22Rv1 (cell line): ENCODE measurements at regions not wholly inside any gene's neighbourhood (a gene's known extent, or its start where the extent isn't known, plus 50 kb on each side); places are given as distances from the start of the nearest gene placed in this dataset.

Experiments used
- ZFX ChIP-seq: fragments of 450-650 bp; IDR thresholded peaks from 2 replicates; pipeline ENCODE4 v1.6.1; 2017; ENCODE audit warnings: antibody characterized with exemption, borderline replicate concordance
- TF ChIP-seq, protein P1 (sequence below): fragments of 450-650 bp; IDR thresholded peaks from 2 replicates; pipeline ENCODE4 v1.5.1; 2017; ENCODE audit warnings: mild to moderate bottlenecking

- TF ChIP-seq, protein P1, sequence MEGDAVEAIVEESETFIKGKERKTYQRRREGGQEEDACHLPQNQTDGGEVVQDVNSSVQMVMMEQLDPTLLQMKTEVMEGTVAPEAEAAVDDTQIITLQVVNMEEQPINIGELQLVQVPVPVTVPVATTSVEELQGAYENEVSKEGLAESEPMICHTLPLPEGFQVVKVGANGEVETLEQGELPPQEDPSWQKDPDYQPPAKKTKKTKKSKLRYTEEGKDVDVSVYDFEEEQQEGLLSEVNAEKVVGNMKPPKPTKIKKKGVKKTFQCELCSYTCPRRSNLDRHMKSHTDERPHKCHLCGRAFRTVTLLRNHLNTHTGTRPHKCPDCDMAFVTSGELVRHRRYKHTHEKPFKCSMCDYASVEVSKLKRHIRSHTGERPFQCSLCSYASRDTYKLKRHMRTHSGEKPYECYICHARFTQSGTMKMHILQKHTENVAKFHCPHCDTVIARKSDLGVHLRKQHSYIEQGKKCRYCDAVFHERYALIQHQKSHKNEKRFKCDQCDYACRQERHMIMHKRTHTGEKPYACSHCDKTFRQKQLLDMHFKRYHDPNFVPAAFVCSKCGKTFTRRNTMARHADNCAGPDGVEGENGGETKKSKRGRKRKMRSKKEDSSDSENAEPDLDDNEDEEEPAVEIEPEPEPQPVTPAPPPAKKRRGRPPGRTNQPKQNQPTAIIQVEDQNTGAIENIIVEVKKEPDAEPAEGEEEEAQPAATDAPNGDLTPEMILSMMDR = no peak
- TF ChIP-seq ZFX = no peak
Observed at GRCh38 chr10:63021225-63021624, 111.9 kb upstream of the NRBF2 start.
